Liver (tissue), 8 donors: ENCODE measurements at regions not wholly inside any gene's neighbourhood (a gene's known extent, or its start where the extent isn't known, plus 50 kb on each side); places are given as distances from the start of the nearest gene placed in this dataset.

Source experiments
- DNase-seq: peaks from one replicate; pipeline ENCODE4 v3.0.0-alpha.2; 2017; ENCODE audit warnings: low spot score
- H3K27ac ChIP-seq, 2 donors: one replicate each; pipeline ENCODE4 v1.7.0; 2013; ENCODE audit warnings: inconsistent platforms in 2 of 2, low read length in 2 of 2, control low read depth in 1 of 2, low read depth in 1 of 2, mild to moderate bottlenecking in 1 of 2
- H3K27me3 ChIP-seq, 4 donors: one replicate each; pipeline versions ENCODE4 v1.6.1 to v1.7.0; 2013; ENCODE audit warnings: low read length in 3 of 4, inconsistent platforms in 1 of 4, mild to moderate bottlenecking in 1 of 4, moderate library complexity in 1 of 4; ENCODE audit not compliant: control insufficient read depth in 4 of 4, insufficient read depth in 4 of 4
- H3K36me3 ChIP-seq, 4 donors: one replicate each; pipeline versions ENCODE4 v1.6.1 to v1.7.0; 2013; ENCODE audit warnings: low read length in 3 of 4, mild to moderate bottlenecking in 3 of 4, low read depth in 1 of 4, moderate library complexity in 1 of 4; ENCODE audit not compliant: control insufficient read depth in 4 of 4, insufficient read depth in 3 of 4
- H3K4me1 ChIP-seq, 4 donors: one replicate each; pipeline versions ENCODE4 v1.6.1 to v1.7.0; 2013; ENCODE audit warnings: low read length in 3 of 4, mild to moderate bottlenecking in 3 of 4, moderate library complexity in 1 of 4; ENCODE audit not compliant: control insufficient read depth in 4 of 4, insufficient read depth in 4 of 4
- H3K4me3 ChIP-seq, 3 donors: one replicate each; pipeline versions ENCODE4 v1.6.1 to v1.7.0; 2013; ENCODE audit warnings: low read length in 3 of 3, control low read depth in 1 of 3, low read depth in 1 of 3, mild to moderate bottlenecking in 1 of 3
- H3K9ac ChIP-seq, 2 donors: one replicate each; pipeline ENCODE4 v1.7.0; 2013; ENCODE audit warnings: low read length in 2 of 2, mild to moderate bottlenecking in 2 of 2, moderate library complexity in 2 of 2, control low read depth in 1 of 2, low read depth in 1 of 2
- H3K9me3 ChIP-seq, 4 donors: one replicate each; pipeline versions ENCODE4 v1.6.1 to v1.7.0; 2013; ENCODE audit warnings: low read length in 3 of 4; ENCODE audit not compliant: control insufficient read depth in 4 of 4
- FOXA1 ChIP-seq: IDR thresholded peaks from 2 replicates; pipeline ENCODE4 v1.6.1; 2016; ENCODE audit warnings: antibody characterized with exemption
- FOXA2 ChIP-seq: IDR thresholded peaks from 2 replicates; pipeline ENCODE4 v1.6.1; 2016; ENCODE audit warnings: antibody characterized with exemption
- HNF4A ChIP-seq, 2 donors: conservative IDR thresholded peaks; 2 replicates each; pipeline ENCODE4 v1.6.1; 2016; ENCODE audit warnings: antibody characterized with exemption in 2 of 2, mild to moderate bottlenecking in 2 of 2
- HNF4G ChIP-seq: IDR thresholded peaks from 2 replicates; pipeline ENCODE4 v1.6.1; 2016; ENCODE audit warnings: antibody characterized with exemption
- JUND ChIP-seq, 2 donors: IDR thresholded peaks; 2 replicates each; pipeline ENCODE4 v1.6.1; 2016; ENCODE audit warnings: antibody characterized with exemption in 2 of 2
- NR2F2 ChIP-seq: IDR thresholded peaks from 2 replicates; pipeline ENCODE4 v1.6.1; 2016; ENCODE audit warnings: antibody characterized with exemption
- RAD21 ChIP-seq, 2 donors: IDR thresholded peaks; 2 replicates each; pipeline ENCODE4 v1.6.1; 2016; ENCODE audit warnings: antibody characterized with exemption in 2 of 2, mild to moderate bottlenecking in 2 of 2
- RXRA ChIP-seq, 2 donors: IDR thresholded peaks; 2 replicates each; pipeline ENCODE4 v1.6.1; 2017 to 2018; ENCODE audit warnings: antibody characterized with exemption in 2 of 2, mild to moderate bottlenecking in 1 of 2
- SP1 ChIP-seq: IDR thresholded peaks from 2 replicates; pipeline ENCODE4 v1.6.1; 2018; ENCODE audit warnings: antibody characterized with exemption, mild to moderate bottlenecking
- TAF1 ChIP-seq: conservative IDR thresholded peaks from 2 replicates; pipeline ENCODE4 v1.6.1; 2016; ENCODE audit warnings: antibody characterized with exemption, mild to moderate bottlenecking
- YY1 ChIP-seq: IDR thresholded peaks from 2 replicates; pipeline ENCODE4 v1.6.1; 2016; ENCODE audit warnings: antibody characterized with exemption, mild to moderate bottlenecking
- WGBS: extraction: QIAGEN DNeasy Blood & Tissue Kit; methylation state at CpG from one replicate; pipeline ENCODE4 v1.1.7; 2013; 5-methylcytosine and 5-hydroxymethylcytosine counted together
- TF ChIP-seq, protein P1 (sequence below): fragments of 150-350 bp; IDR thresholded peaks from 2 replicates; pipeline ENCODE4 v1.5.1; 2017; ENCODE audit warnings: improper control_type of control experiment, low read depth, low read length; ENCODE audit not compliant: missing input control
- TF ChIP-seq, protein P2 (sequence below): IDR thresholded peaks from 2 replicates; pipeline ENCODE4 v1.6.1; 2016; ENCODE audit warnings: antibody characterized with exemption
- TF ChIP-seq, protein P3 (sequence below): IDR thresholded peaks from 2 replicates; pipeline ENCODE4 v1.6.1; 2016; ENCODE audit warnings: antibody characterized with exemption, mild to moderate bottlenecking
- TF ChIP-seq, protein P4 (sequence below): IDR thresholded peaks from 2 replicates; pipeline ENCODE4 v1.6.1; 2016; ENCODE audit warnings: antibody characterized with exemption
- donor health status: healthy.
- donor health status: healthy.
- donor health status: healthy.
- donor health status: healthy.
- donor health status: healthy.

DNA sequence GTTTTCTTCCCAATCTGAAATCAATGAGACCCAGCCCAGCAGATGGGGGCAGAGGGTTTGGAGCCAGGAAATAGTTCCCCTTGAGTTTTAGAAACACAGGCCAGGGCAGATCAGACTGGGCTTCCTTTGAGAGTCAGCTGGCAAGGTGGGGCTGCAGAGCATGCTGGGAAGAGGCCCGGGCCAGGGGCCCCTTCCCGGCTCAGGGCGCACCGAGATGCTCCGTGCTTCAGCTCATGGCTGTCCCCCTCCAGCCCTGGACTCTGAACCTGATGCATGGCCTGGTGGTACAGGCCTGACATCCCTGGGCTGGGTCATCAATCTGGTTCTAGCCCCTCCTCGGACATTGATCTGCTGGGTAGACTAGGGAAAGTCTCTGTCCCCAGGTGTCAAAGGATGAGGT is 65.1 kb upstream of the RUNX3 start (continued):
- TF ChIP-seq, protein P1, sequence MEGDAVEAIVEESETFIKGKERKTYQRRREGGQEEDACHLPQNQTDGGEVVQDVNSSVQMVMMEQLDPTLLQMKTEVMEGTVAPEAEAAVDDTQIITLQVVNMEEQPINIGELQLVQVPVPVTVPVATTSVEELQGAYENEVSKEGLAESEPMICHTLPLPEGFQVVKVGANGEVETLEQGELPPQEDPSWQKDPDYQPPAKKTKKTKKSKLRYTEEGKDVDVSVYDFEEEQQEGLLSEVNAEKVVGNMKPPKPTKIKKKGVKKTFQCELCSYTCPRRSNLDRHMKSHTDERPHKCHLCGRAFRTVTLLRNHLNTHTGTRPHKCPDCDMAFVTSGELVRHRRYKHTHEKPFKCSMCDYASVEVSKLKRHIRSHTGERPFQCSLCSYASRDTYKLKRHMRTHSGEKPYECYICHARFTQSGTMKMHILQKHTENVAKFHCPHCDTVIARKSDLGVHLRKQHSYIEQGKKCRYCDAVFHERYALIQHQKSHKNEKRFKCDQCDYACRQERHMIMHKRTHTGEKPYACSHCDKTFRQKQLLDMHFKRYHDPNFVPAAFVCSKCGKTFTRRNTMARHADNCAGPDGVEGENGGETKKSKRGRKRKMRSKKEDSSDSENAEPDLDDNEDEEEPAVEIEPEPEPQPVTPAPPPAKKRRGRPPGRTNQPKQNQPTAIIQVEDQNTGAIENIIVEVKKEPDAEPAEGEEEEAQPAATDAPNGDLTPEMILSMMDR = no peak
- TF ChIP-seq HNF4A (conservative IDR thresholded peaks at IDR 0.05) (no peak), TAF1 (no peak), YY1 (no peak), RXRA (IDR thresholded peaks at IDR 0.05) (no peak), JUND (IDR thresholded peaks at IDR 0.05) (no peak), FOXA2 (no peak)
- TF ChIP-seq, protein P2, sequence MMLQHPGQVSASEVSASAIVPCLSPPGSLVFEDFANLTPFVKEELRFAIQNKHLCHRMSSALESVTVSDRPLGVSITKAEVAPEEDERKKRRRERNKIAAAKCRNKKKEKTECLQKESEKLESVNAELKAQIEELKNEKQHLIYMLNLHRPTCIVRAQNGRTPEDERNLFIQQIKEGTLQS = no peak

DNA sequence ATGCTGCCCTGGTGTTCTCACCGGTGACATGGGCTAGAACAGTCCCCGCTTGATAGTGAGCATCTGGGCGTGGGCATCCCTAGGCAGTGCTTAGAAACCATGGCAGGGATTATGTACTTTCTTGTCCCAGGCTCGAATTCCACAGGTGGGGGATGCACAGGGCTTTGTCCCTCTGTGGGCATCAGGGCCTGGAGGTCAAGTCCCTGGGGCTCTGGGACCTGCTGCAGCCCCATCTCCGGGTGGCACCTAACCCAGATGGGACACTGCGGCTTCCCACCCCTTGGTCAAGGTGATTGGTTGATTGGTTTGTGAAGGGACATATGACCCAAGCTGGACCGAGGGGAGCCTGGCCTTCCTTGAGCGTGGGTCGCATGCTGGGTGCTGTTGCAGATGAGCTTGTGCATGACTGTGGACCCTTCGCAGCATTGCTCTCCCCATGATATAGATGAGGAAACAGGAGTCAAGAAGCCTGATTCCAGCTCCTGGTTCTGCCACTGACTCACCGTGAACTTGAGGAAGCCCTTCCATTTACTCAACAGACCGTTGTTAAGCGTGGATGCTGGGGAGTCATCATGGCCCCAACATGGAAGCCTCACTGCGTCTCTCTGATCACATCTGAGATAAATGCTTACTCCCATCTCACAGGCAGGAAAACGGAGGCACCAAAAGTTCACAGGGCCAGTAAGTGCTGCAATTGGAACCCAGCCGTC is 64.0 kb upstream of the RUNX3 start:
- Histone ChIP-seq H3K4me3 (no peak overlapping the region), H3K36me3 (no peaks in the 10 kb centered on the region), H3K27ac (no peak overlapping the region), H3K9me3 (peaks cover 0 to 4% (median 1%) of the 10 kb centered on the region in 4 donors), H3K9ac (no peak overlapping the region), H3K4me1 (no peaks in the 10 kb centered on the region), H3K27me3 (no peaks in the 10 kb centered on the region)
- no peak for TF ChIP-seq HNF4A (conservative IDR thresholded peaks at IDR 0.05)
- TF ChIP-seq RAD21 (IDR thresholded peaks at IDR 0.05) = no peak
- TF ChIP-seq, protein P1 = no peak
- no peak for TF ChIP-seq HNF4G
- TF ChIP-seq YY1 = no peak
- TF ChIP-seq, protein P3, sequence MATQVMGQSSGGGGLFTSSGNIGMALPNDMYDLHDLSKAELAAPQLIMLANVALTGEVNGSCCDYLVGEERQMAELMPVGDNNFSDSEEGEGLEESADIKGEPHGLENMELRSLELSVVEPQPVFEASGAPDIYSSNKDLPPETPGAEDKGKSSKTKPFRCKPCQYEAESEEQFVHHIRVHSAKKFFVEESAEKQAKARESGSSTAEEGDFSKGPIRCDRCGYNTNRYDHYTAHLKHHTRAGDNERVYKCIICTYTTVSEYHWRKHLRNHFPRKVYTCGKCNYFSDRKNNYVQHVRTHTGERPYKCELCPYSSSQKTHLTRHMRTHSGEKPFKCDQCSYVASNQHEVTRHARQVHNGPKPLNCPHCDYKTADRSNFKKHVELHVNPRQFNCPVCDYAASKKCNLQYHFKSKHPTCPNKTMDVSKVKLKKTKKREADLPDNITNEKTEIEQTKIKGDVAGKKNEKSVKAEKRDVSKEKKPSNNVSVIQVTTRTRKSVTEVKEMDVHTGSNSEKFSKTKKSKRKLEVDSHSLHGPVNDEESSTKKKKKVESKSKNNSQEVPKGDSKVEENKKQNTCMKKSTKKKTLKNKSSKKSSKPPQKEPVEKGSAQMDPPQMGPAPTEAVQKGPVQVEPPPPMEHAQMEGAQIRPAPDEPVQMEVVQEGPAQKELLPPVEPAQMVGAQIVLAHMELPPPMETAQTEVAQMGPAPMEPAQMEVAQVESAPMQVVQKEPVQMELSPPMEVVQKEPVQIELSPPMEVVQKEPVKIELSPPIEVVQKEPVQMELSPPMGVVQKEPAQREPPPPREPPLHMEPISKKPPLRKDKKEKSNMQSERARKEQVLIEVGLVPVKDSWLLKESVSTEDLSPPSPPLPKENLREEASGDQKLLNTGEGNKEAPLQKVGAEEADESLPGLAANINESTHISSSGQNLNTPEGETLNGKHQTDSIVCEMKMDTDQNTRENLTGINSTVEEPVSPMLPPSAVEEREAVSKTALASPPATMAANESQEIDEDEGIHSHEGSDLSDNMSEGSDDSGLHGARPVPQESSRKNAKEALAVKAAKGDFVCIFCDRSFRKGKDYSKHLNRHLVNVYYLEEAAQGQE = no peak
- TF ChIP-seq, protein P4, sequence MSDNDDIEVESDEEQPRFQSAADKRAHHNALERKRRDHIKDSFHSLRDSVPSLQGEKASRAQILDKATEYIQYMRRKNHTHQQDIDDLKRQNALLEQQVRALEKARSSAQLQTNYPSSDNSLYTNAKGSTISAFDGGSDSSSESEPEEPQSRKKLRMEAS = no peak
- TF ChIP-seq JUND (IDR thresholded peaks at IDR 0.05) = no peak
- TF ChIP-seq SP1 = no peak
- no peak for TF ChIP-seq FOXA1
- TF ChIP-seq, protein P2 = no peak
- TF ChIP-seq NR2F2 = no peak
- 91% methylated on average over 16 of the region's 16 CpGs for WGBS
- no peak for DNase-seq
